Brain microvascular endothelial cell (primary cell): ENCODE measurements at regions not wholly inside any gene's neighbourhood (a gene's known extent, or its start where the extent isn't known, plus 50 kb on each side); places are given as distances from the start of the nearest gene placed in this dataset.
A peak's percentile ranks its signal among the peaks of the same experiment; 100 is the strongest.

ENCODE experiments used
- DNase-seq: peaks from one replicate; pipeline ENCODE4 v3.0.0-alpha.2; 2020
- H3K27ac ChIP-seq: fragments of 250-450 bp; sonication (Bioruptor Pico); 2 replicates; pipeline ENCODE4 v1.5.1; 2020; ENCODE audit warnings: mild to moderate bottlenecking, moderate library complexity
- H3K27me3 ChIP-seq: fragments of 250-450 bp; sonication (Bioruptor Pico); replicated peaks from 2 replicates; pipeline ENCODE4 v1.5.1; 2020; ENCODE audit warnings: mild to moderate bottlenecking
- H3K36me3 ChIP-seq: fragments of 250-450 bp; sonication (Bioruptor Pico); replicated peaks from 2 replicates; pipeline ENCODE4 v1.5.1; 2020; ENCODE audit warnings: mild to moderate bottlenecking
- H3K4me3 ChIP-seq: 2 replicates; pipeline ENCODE4 v1.5.1; 2011; ENCODE audit warnings: low read depth, mild to moderate bottlenecking, control low read depth, low read length, moderate library complexity
- in situ Hi-C: cut with HindIII; loops from 2 replicates; pipeline ENCODE4 v1.10.0; 2017; ENCODE audit warnings: low sequenced_read_pairs, low pct_ligation_motif_present
- TF ChIP-seq, protein P1 (sequence below): IDR thresholded peaks from 2 replicates; pipeline ENCODE4 v1.5.1; 2011; ENCODE audit warnings: low read depth, mild to moderate bottlenecking, moderate library complexity, low read length, control low read depth, inconsistent platforms; ENCODE audit errors: missing control alignments

DNA sequence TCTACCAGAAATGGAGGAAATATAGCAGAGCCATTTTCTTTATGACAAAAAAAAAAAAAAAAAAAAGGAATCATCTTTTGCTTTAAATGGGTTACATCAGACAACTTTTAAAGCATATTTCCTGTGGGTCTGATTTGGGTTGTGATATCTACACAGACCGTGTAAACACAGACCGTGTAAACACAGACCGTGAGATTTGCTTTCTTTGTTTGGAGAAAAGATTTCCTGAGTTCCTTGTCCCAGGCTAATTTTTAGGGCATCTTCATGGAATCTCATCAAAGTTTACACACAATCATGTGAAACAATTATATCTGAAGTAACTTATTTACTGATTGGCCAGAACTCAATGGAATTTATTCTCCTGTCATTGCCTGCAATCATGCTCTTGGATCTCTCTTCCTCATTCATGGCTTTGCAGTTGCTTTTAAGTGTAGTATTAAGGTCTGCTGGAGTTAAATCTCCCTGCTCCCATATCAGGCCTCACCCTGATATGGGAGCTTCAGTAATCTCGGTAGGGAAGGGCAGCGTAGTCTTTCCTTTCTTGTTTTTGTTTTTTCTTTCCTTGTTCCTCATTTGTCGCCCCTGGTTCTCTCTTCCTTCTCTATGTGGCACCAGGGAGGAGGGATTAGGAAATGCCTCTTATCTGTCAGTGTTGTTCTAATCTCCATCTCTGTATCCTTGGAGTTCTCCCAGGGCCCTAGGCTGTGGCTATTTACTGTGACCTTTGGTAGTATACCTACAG, 248.6 kb upstream of the JADE1 start:
- in situ Hi-C loops, result no loop called here
- TF ChIP-seq, protein P1, sequence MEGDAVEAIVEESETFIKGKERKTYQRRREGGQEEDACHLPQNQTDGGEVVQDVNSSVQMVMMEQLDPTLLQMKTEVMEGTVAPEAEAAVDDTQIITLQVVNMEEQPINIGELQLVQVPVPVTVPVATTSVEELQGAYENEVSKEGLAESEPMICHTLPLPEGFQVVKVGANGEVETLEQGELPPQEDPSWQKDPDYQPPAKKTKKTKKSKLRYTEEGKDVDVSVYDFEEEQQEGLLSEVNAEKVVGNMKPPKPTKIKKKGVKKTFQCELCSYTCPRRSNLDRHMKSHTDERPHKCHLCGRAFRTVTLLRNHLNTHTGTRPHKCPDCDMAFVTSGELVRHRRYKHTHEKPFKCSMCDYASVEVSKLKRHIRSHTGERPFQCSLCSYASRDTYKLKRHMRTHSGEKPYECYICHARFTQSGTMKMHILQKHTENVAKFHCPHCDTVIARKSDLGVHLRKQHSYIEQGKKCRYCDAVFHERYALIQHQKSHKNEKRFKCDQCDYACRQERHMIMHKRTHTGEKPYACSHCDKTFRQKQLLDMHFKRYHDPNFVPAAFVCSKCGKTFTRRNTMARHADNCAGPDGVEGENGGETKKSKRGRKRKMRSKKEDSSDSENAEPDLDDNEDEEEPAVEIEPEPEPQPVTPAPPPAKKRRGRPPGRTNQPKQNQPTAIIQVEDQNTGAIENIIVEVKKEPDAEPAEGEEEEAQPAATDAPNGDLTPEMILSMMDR, result no peak
- Histone ChIP-seq H3K27ac (no peak overlapping the region), H3K36me3 (no peaks in the 10 kb centered on the region), H3K4me3 (no peak overlapping the region), H3K27me3 (no peaks in the 10 kb centered on the region)
- DNase-seq, result no peak

DNA sequence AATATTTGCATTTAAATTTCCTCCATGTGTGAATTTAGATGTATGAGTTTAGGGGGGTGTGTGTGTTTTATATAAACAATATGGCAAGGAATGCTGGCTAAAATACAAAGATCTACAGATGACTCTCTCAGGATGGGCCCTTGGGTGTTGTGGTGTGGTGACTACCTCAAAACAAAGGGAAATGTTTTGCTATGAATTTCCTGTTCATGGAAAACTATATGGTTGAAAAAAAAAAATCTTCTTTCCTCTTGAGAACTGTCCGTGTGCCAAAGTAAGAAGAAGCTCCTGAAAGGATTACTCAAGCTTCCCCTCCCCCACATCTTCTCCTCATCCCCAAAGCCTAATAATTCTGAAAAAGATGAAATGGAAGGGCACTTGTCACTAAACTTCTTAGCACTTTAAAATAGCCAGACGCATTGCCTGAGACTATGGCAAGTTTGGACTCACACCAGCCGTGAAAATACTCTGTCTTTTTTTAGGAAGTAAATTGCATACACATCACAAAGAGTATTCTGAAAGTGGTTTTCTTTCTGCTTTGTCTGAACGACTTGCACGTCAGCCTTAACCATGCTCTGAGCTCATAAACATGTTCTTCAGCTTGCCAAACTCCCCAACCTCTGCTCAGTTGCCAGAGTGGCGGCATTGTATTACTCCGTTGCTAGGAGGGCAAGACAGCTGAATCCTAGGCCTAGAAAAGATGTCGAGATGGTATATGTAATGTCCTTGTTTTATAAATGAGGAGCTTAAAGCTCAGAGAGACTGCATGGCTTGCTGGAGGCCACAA, 250.4 kb upstream of the JADE1 start:
- no peak for DNase-seq
- in situ Hi-C loops, result no loop called here
- no peaks in the 10 kb centered on the region for H3K36me3 ChIP-seq
- TF ChIP-seq, protein P1, result no peak
- H3K27me3 ChIP-seq, result no peaks in the 10 kb centered on the region
- H3K27ac ChIP-seq, result no peak overlapping the region
- no peak overlapping the region for H3K4me3 ChIP-seq

DNA sequence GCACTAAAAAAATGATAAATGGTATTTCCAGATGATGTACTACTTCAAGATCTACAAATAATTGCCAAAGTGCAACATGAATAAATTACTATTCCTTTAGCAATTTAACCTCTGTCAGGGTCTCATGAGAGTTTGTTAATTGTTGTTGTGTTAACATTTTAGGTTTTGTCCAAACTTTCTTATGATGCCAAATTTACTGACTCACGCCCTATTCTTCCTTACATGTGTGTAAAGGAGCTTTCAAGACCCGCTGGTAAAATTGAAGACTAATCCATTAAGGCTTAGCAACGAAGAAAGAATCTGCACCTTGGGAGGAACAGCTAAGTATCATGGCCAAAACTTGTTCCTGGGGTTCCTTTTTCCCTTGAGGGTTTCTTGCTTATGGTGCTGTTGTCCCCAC, 252.7 kb upstream of the JADE1 start:
- TF ChIP-seq, protein P1, result no peak
- Histone ChIP-seq H3K36me3 (no peaks in the 10 kb centered on the region), H3K27ac (no peak overlapping the region), H3K27me3 (no peaks in the 10 kb centered on the region), H3K4me3 (no peak overlapping the region)
- DNase-seq, result no peak
- in situ Hi-C loops, result no loop called here

DNA sequence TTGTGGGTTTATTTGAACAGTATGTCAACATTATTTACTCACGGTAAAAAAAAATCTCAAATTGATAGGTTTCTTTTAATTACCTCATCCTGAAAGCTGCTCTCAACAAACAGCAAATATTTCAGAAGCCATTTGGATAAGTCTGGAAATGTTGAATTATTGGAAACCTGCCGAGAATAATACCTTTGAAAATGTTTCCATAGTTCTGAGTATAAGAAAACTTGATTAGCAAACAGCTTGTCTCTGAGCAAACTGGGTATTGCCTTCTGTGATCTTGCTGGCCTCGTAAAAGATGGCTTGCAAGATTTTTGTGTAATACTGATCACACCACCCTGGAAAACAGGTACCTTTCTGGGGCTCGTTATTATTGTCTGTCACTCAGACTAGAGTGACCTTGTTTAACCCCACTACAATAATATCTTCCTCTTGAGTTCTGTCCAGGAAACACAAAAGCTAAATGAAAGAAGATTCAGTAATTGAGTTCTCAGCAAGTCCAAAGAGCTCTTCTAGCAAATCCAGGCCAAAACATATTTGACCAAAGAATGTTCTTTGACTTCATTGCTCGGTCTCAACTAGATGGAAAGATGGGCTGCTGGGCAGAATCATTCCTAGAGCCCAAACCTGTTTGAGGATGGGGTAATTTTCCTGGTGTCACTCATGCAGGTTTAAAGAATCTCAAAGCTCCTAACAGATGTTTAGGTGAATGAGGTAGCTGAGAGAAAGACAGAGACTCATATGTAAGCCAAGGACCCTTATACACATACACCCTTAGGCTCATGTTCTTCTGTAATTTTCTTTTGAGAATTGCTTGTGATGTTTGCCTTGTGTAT, 255.6 kb upstream of the JADE1 start:
- no peak for DNase-seq
- Histone ChIP-seq H3K4me3 (no peak overlapping the region), H3K36me3 (no peaks in the 10 kb centered on the region), H3K27ac (peak overlapping the region; percentile 97), H3K27me3 (no peaks in the 10 kb centered on the region)
- in situ Hi-C loops, result no loop called here
- TF ChIP-seq, protein P1, result no peak

DNA sequence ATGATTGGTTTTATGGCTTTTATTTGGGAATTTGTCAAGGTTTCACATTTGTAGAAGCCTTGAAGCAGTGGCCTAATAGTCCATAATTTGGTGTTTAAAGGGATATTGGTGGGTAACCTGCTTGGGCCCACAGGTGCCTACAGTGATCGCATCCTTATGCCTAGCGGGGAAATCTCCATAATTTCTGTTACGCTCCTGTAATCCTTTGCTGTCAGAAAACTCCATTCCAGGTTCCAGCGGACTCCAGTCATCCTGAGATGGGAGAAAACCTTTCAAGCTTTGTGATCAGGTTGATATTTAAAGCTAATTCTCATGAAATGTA, 257.0 kb upstream of the JADE1 start:
- in situ Hi-C loops, result no loop called here

More for the DNA sequence above, 257.0 kb upstream of the JADE1 start:
- Histone ChIP-seq H3K4me3 (no peak overlapping the region), H3K36me3 (no peaks in the 10 kb centered on the region), H3K27me3 (no peaks in the 10 kb centered on the region), H3K27ac (peak overlapping the region; percentile 97)
- TF ChIP-seq, protein P1, result no peak
- DNase-seq, result no peak
